Type B pancreatic cell (in vitro differentiated cells): ENCODE measurements at regions not wholly inside any gene's neighbourhood (a gene's known extent, or its start where the extent isn't known, plus 50 kb on each side); places are given as distances from the start of the nearest gene placed in this dataset.

Source experiments
- DNase-seq: peaks from one replicate; pipeline ENCODE4 v3.0.0; 2021; ENCODE audit warnings: mixed read lengths; ENCODE audit not compliant: unreplicated experiment; ENCODE audit errors: extremely low spot score
- H3K27ac Mint-ChIP-seq: 2 replicates; pipeline ENCODE4 v1.8.0; 2021; ENCODE audit warnings: mild to moderate bottlenecking, mixed read lengths
- H3K27me3 Mint-ChIP-seq: 2 replicates; pipeline ENCODE4 v1.8.0; 2021; ENCODE audit warnings: mixed read lengths
- H3K36me3 Mint-ChIP-seq: 2 replicates; pipeline ENCODE4 v1.8.0; 2021; ENCODE audit warnings: mixed read lengths
- H3K4me1 Mint-ChIP-seq: one replicate; pipeline ENCODE4 v1.8.0; 2021; ENCODE audit warnings: mixed read lengths; ENCODE audit not compliant: unreplicated experiment
- H3K4me3 Mint-ChIP-seq: 2 replicates; pipeline ENCODE4 v1.8.0; 2021; ENCODE audit warnings: mild to moderate bottlenecking, mixed read lengths
- H3K9me3 Mint-ChIP-seq: 2 replicates; pipeline ENCODE4 v1.8.0; 2021; ENCODE audit warnings: mixed read lengths
- CTCF ChIP-seq: fragments of 200-600 bp; sonication (generic); conservative IDR thresholded peaks from 2 replicates; pipeline ENCODE4 v1.5.0; 2021; ENCODE audit warnings: antibody characterized with exemption, mild to moderate bottlenecking

- H3K27ac Mint-ChIP-seq = no peak overlapping the region
- H3K36me3 Mint-ChIP-seq = peaks cover 6% of the 10 kb centered on the region
- no peak for TF ChIP-seq CTCF
- no peak overlapping the region for H3K4me3 Mint-ChIP-seq
- peaks cover 3% of the 10 kb centered on the region for H3K27me3 Mint-ChIP-seq
- DNase-seq = no peak
- H3K9me3 Mint-ChIP-seq = peaks cover 22% of the 10 kb centered on the region
- H3K4me1 Mint-ChIP-seq = peaks cover 22% of the 10 kb centered on the region
Observed at GRCh38 chr2:226641008-226641407, 158.6 kb downstream of the IRS1 start.

GRCh38 chr2:226640501-226640900 is 159.1 kb downstream of the IRS1 start:
- no peak for DNase-seq
- peaks cover 3% of the 10 kb centered on the region for H3K27me3 Mint-ChIP-seq
- no peak overlapping the region for H3K27ac Mint-ChIP-seq
- TF ChIP-seq CTCF = no peak
- peaks cover 22% of the 10 kb centered on the region for H3K9me3 Mint-ChIP-seq
- peaks cover 21% of the 10 kb centered on the region for H3K4me1 Mint-ChIP-seq
- no peak overlapping the region for H3K4me3 Mint-ChIP-seq
- peaks cover 6% of the 10 kb centered on the region for H3K36me3 Mint-ChIP-seq

GRCh38 chr2:226639550-226639949 is 160.1 kb downstream of the IRS1 start:
- peaks cover 6% of the 10 kb centered on the region for H3K36me3 Mint-ChIP-seq
- no peak overlapping the region for H3K4me3 Mint-ChIP-seq
- H3K27me3 Mint-ChIP-seq = peaks cover 3% of the 10 kb centered on the region
- H3K27ac Mint-ChIP-seq = no peak overlapping the region
- H3K4me1 Mint-ChIP-seq = peaks cover 16% of the 10 kb centered on the region
- TF ChIP-seq CTCF = no peak
- H3K9me3 Mint-ChIP-seq = peaks cover 26% of the 10 kb centered on the region
- DNase-seq = no peak

- no peak for DNase-seq
- Mint-ChIP-seq H3K27ac (no peak overlapping the region), H3K36me3 (peaks cover 6% of the 10 kb centered on the region), H3K4me3 (no peak overlapping the region), H3K27me3 (no peaks in the 10 kb centered on the region), H3K4me1 (peaks cover 6% of the 10 kb centered on the region), H3K9me3 (peaks cover 26% of the 10 kb centered on the region)
- TF ChIP-seq CTCF = no peak
Observed at GRCh38 chr2:226638576-226638975, 161.0 kb downstream of the IRS1 start.

- TF ChIP-seq CTCF = no peak
- Mint-ChIP-seq H3K27ac (no peak overlapping the region), H3K4me3 (no peak overlapping the region)
Observed at GRCh38 chr2:226637383-226637782, 162.2 kb downstream of the IRS1 start.

GRCh38 chr2:226636586-226636985 is 163.0 kb downstream of the IRS1 start:
- Mint-ChIP-seq H3K9me3 (peaks cover 26% of the 10 kb centered on the region), H3K4me3 (no peak overlapping the region), H3K36me3 (peaks cover 6% of the 10 kb centered on the region), H3K4me1 (peaks cover 1% of the 10 kb centered on the region), H3K27me3 (no peaks in the 10 kb centered on the region), H3K27ac (no peak overlapping the region)
- no peak for DNase-seq
- TF ChIP-seq CTCF = no peak

More at GRCh38 chr2:226637383-226637782, 162.2 kb downstream of the IRS1 start:
- H3K27me3 Mint-ChIP-seq = no peaks in the 10 kb centered on the region
- no peak for DNase-seq
- H3K4me1 Mint-ChIP-seq = no peaks in the 10 kb centered on the region
- H3K9me3 Mint-ChIP-seq = peaks cover 26% of the 10 kb centered on the region
- peaks cover 6% of the 10 kb centered on the region for H3K36me3 Mint-ChIP-seq
